Sciatic nerve (tissue), 2 donors: ENCODE measurements at regions not wholly inside any gene's neighbourhood (a gene's known extent, or its start where the extent isn't known, plus 50 kb on each side); places are given as distances from the start of the nearest gene placed in this dataset.
"Not testable (repeated sequence)": the region's sequence is repeated elsewhere in the genome, so short reads cannot be mapped to it uniquely, and the experiment has no call there.

ENCODE experiments used
- ATAC-seq: fragments of 200-7000 bp; cut with Tn5 transposase; one replicate; pipeline ENCODE4 v1.9.1; 2020; ENCODE audit warnings: mild to moderate bottlenecking, moderate library complexity
- DNase-seq: peaks from one replicate; pipeline ENCODE4 v3.0.0-alpha.2; 2020; ENCODE audit warnings: low spot score
- intact Hi-C: fragments of 100-400 bp; cut with DNase I; formaldehyde crosslinking; loops from one replicate; pipeline ENCODE4 v1.14.2; 2022
- donor health status: DM: no; HTN: no; CAD: no.
- donor health status: DM: no; HTN: no; CAD: no.

DNA sequence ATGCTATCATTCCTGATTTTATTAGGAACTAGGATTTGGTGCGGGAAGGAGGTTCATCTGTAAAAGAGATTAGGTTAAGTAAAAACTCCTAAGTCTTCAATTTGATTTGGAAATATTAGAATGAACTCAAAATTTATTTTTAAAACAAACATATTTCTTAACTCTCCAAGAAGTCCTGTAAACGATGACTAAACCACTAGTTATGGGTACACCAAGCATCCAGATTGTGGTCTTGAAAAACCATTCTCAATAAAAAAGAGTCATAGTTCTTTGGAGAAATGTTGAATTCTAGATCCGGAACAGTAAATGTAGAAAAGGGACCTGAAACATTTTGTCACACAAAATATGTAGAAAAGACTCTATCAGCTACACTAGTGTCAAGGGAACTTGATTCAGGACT lies 116.9 kb downstream of the ARHGAP11B start:
- intact Hi-C loops, ATAC-seq, DNase-seq: not testable (repeated sequence)

DNA sequence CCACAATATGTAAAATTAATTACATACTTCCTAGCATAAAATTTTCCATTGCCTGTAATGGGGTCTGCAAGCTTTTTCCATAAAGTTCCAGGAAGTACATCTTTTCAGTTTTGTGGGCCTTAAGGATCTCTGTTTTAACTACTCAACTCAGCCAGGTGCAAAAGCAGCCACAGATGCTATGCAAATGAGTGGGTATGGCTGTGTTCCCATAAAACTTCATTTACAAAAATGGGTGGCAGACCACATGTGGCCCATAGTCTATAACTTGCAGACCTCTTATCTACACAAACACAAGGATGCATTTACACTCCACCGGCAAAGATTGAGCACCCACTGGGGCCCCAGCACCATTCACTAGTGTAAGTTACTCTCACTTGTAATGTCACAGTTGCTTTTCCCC lies 123.1 kb downstream of the ARHGAP11B start:
- DNase-seq, intact Hi-C loops, ATAC-seq: not testable (repeated sequence)

DNA sequence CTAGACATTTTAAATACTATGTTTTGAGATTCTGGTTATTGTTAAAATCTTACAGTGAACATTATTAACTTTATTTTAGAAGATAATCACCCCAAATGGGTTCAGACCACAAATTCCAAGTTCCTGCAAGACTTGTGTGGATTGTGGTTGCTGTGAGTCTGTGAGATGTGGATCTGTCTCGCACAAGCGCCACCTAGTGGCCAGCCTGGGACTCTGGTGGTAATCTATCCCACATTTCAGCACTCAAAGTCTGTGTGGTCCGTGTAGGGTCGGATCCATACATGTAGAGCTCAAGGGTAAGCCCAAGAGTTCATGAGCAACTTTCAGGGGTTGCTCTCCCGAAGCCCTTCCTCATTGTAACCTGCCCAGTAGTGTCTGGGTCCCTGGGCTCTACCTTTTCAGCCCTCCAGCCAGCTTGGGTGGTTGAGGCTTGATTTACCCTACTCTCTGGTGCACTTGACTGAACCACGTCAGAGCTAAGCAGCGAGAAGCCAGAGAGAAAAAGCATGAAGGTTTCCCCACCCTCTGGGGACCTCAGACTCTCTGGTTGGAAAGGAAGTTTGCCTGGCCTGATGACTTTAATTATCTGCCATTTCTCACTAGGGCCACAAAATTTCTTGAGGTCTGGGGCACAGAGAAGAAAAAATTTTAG lies 129.2 kb downstream of the ARHGAP11B start:
- DNase-seq: peak; percentile 91
- peak; percentile 80 for ATAC-seq
- intact Hi-C loops: not testable (repeated sequence)

DNA sequence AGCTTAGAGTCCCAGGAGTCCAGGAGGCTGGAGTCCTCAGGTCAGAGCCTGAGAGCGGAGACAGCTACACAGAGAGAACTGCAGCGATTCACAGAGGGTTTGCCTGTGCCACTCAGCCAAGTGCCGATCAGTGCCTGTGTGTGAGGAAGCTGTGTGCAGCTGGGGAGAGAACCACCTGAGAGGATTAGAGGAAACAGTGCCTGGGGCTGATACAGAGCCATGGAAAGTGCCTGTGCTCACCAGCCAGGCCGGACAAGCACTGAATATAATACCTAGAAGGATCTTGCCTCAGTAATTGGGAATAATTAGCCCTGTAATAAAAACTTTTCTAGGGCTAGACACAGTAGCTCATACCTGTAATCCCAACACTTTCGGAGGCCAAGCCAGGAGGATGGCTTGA lies 134.7 kb downstream of the ARHGAP11B start:
- intact Hi-C loops, DNase-seq, ATAC-seq: not testable (repeated sequence)

DNA sequence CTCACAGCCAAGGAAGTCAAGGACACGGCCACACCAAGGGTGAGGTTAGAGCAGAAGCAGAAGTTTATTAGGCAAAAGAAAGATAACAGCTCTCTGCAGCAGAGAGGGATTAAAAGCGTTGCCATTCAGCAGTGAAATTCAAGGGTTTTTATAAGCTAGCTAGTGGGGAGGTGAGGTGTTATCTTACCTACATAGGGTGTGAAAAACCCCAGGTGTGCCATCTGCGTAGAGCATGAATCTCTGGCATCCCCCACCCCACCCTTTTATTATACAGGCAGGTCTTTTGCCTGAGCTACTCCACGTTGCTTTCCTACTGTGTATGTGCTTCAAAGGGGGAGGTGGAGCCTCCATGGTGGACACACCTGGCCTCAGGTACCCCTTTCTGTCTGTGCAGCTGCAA lies 135.4 kb downstream of the ARHGAP11B start:
- DNase-seq, intact Hi-C loops, ATAC-seq: not testable (repeated sequence)

DNA sequence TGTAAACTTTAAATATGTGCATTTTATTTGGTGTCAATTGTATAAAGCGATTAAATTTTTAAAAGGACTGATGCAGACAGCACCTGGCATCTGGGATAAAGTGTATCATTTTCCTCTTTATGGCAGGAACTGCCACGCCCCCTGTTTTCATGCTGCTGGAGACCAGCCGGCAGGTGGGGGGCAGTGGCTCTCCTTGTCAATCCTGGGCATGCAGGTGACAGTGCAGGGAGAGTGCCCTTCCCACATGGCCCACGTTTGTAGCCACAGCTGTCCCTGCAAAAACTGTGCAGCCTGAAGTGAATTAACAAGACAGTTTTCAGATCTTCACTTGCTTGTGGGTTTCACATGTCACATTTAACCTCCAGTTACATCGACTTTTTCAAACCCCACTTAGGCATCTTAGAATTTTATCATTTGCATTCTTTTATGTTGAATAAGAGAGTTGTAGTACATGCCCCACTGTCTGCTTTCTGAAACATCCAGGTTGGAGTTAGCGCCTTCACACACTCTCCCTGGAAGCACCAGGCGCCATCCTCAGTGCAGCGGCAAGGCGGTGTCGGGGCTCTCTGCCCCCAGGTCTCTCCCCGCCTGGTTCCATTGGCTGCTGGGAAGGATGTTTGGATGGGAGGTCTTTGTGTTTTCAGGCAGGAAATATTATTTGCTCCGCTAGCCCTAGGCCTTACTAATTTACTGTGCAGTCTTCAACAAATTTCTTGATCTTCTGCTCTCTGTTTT lies 134.2 kb upstream of the FAN1 start:
- not testable (repeated sequence) for ATAC-seq, DNase-seq

DNA sequence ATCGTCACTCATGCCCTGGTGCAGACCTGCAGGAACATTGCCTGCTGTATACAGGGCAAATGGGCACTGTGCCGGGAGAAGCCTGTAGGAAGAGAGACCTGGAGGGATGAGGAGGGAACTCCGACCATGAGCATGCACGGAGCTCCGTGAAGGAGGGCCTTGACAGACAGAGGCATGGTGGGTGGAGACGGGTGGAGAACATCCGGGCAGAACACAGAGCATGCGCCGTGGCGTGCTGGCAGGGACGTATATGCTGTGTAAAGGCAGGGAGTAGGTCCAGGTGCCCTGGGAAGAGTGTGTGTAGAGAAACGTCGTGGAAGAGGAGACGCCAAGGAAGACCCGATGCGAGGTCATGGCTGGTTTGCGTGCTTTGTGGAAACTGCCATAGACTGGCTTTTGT lies 133.0 kb upstream of the FAN1 start:
- no peak for DNase-seq
- ATAC-seq: no peak
- intact Hi-C loops: no loop called here

More for the DNA sequence above, 134.2 kb upstream of the FAN1 start:
- intact Hi-C loops: not testable (repeated sequence)

DNA sequence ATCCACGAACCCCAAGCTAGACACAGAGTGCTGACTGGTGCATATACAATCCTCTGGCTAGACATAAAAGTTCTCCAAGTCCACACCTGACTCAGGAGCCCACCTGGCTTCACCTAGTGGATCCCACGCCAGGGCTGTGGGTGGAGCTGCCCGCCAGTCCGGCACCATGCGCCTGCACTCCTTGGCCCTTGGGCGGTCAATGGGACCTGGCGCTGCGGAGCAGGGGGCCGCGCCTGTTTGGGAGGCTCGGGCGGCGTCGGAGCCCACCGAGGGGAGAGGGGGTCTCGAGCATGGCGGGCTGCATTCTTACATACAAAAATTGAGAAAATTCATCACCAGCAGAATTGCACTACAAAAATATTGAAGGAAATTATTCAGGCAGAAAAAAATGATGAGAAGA lies 120.7 kb upstream of the FAN1 start:
- ATAC-seq (no peak), DNase-seq (no peak)
- intact Hi-C loops: no loop called here

DNA sequence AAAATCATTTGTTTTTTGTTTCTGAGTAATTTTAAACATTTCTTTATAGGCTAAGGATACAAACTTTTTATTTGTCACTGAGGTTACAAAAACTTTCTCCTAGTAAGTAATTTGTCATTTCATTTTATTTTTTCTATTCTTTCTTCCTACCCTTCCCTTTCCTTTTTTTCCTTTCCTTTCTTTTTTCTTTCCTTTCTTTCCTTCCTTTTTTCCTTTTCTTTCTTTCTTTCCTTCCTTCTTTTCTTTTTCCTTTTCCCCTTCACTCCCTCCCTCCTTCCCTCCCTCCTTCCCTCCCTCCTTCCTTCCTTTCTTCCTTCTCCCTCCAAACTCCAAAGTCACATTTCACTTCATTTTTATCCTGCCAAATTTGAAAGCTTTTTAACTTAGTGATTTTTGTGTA lies 115.1 kb upstream of the FAN1 start:
- DNase-seq (no peak), ATAC-seq (no peak)
- intact Hi-C loops: no loop called here

DNA sequence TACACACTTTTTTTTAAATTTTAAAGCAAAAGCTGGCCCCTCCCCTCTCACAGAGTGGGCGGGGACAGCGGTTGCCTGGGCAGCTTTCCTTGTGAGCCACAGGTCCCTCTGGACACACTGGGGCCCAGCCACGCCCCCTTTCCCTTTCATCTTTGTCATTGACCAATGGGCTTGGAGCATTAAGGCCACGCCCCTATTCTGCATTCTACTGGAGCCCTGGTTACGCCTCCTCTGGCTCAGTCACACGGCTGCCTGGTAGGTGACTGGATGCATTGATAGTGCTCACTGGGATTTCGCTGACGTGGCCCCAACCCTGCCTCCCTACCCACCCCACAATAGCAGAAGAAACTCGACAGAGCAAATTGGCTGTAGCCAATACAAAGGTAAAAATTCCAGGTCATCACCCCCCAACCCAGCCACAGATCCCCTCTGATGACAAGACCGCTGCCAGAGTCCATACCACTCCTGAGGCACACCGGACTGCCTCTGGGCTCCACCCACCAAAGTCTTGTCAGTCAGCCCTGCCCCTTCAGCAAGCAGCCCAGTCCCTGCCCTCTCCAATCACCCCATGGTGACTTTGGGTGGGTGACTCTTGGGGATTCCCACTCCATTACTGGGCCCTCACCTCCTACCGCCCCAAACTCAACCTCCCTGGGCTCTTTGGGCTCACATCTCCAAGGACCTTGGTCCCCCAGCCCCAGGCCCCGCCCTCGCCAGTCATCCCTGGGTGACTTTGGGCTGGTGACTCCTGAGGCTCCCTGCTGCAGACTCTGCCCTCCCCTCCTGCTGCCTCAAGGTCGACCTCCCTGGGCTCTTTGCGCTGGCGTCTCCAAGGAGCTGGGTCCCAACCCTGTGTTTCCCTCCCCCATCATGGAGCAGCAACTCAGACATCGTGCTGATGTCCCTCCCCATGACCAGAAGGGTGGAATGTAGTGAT lies 112.2 kb upstream of the FAN1 start:
- DNase-seq: no peak
- ATAC-seq: no peak
- intact Hi-C loops: no loop called here

DNA sequence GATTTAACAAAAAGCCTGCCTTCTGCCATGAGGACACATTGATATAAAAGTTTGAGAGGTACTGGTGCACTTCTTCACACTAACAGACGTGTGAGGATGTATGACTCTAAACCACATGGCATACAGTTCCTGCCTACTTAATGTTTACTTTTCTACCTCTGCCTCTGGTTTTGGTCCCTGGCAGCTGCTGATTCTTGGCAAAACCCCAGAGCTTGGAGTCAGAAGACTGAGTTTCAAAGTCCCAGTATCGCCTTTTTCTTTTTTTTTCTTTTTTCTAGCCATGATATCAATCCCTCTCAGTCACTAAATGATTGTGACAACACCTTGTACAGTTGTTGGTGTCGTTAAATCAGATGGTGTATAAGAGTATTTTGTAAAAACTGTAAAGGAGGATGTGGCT lies 110.9 kb upstream of the FAN1 start:
- DNase-seq, intact Hi-C loops, ATAC-seq: not testable (repeated sequence)

DNA sequence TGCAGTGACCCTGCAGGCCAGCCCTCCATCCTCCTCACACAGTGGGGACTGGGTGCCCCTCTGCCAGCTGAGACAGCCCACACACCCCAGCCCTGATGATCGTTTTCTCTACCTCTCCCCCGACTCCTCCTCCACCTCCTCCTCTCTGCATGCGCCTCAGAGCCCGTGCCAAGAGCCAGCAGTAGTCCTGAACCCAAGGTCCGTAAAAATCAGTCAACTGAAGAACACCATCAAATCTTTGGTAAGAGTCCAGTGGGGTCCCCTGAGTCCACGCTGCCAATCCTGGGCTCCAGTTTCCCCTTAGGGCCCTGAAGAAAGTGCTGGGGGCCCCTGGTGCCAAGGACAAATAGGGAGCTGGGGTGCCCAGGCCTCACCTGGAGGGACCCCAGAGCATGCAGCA lies 109.3 kb upstream of the FAN1 start:
- intact Hi-C loops: no loop called here
- no peak for DNase-seq
- no peak for ATAC-seq

DNA sequence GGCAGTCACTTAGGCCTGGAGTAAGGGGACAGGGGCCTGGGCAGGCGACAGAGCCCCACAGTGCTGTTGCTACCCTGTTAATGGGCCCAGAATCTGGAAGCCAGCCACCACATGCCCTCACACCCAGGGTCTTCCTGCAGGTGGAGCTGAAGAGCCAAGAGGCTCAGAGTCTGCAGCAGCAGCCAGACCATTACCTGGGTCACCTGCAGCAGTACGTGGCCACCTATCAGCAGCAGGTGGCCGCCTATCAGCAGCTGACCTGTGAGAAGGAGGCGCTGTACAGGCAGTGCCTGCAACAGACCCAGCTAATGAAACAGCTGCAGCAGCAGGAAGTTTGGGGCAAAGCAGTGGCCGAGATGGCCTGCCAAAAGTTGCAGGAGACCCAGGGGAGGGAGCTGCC lies 104.2 kb upstream of the FAN1 start:
- ATAC-seq, intact Hi-C loops, DNase-seq: not testable (repeated sequence)

DNA sequence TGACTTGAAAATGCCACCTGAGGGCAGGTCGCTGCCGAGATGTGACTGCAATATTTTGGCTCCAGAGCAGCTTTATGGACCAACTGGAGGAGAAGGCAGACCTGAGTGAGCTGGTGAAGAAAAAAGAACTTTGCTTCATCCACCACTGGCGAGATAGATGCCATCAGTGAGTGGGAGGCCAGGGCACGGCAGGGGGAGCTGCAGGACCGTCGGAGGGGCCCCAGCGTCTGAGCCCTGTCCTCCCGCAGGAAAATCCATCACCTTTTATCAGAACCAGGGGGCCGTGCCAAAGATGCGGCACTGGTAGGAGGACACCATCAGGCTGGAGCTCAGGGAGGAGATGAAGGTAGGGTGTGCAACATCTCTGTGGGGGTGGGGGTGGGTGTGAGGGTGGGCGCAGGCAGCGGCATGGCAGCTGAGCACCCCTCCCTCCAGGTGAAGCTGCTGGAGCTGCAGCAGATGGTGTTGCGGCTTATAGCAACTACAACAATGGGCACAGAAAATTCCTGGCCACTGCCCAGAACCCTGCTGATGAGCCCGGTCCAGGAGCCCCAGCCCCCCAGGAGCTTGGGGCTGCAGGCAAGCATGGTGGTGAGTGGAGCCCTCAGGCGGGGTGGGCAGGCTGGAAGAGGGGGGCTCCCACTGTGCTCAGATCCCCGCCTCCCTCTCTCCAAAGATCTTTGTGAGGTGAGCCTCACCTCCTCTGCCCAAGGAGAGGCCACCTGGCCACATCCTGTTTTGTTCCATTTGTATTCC lies 102.4 kb upstream of the FAN1 start:
- DNase-seq, intact Hi-C loops, ATAC-seq: not testable (repeated sequence)

DNA sequence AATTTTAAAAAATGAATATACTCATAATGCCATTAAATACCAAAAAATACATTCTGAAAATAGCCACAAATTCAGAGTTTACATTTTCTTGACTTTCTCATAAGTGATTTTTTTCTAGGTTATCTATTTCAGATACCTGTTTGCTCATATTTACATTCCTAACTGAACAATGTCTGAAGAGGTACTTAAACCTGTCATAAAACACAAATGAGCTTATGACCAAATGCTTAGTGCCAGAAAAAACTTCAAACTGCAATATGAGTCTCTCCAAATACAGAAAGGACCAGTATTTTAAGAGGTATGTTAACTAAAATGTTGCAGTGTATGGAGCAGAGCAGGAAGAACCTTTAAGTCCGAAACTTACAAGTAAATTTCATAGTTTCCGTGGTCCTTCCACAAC lies 101.7 kb upstream of the FAN1 start:
- DNase-seq, ATAC-seq, intact Hi-C loops: not testable (repeated sequence)

DNA sequence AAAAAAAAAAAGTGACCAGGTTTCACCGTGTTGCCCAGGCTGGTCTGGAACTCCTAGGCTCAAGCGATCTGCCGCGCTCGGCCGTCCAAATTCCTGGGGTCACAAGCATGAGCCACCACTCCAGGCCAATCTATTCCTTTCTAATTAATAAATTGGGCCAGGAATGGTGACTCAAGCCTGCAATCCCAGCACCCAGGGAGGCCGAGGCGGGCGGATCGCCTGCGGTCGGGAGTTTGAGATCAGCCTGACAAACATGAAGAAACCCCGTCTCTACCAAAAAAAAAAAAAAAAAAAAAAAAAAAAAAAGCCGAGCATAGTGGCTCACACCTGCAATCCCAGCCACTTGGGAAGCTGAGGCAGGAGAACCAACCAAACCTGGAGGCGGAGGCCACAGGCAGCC lies 100.0 kb upstream of the FAN1 start:
- ATAC-seq, DNase-seq, intact Hi-C loops: not testable (repeated sequence)

DNA sequence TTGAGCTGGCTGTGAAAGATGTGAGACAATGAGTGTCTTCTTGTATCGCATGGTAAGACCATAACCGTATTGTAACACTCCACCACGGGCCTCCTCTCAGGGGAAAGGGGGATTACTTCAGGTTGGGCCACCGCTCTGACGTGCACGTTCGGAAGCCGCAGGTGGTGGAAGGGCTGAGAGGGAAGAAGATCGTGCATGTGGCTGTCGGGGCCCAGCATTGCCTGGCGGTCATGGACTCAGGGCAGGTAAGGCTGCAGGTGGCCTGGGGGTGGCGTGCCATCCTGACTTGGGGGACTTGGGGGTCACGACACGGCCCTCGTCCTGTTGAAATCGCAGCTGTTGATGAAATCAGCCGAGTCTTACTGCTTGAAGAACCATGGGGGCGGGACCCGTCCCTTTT lies 87.3 kb upstream of the FAN1 start:
- ATAC-seq (no peak), DNase-seq (no peak)
- intact Hi-C loops: no loop called here

DNA sequence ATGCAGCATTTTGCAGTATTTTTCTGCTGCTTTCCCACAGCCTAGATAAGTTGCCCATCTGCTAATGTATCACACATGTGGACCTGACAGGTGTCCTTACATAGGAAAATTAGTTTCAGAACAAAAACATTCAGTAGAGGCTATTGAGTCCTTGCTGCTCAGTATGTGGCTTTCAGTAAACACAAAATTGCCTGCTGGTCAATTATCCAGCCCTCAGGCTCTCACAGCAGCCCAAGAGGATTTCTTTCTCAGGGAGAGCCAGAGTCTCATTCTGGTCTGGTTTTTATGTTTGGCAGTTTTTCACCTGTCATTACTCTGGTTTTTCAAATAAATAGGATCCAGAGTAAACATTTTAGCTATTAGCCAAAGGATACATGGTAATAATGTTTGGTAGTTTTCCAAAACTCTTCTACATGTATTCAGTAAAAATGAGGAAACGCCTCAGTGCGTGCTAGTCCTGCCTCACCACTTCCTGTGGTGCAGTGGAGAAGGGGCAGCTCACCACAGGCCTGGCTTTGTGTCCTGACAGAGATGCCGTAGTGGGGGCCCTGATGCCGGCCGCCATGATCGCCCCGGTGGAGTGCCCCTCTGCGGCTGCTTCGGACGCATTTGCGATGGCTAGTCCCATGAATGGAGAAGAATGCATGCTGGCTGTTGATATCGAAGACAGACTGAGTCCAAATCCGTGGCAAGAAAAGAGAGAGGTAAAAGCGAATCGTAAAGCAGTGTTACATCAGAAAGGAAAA lies 80.5 kb upstream of the FAN1 start:
- intact Hi-C loops, DNase-seq: not testable (repeated sequence)
- ATAC-seq: peak; percentile 75
